ENCODE measurements at regions not wholly inside any gene's neighbourhood (a gene's known extent, or its start where the extent isn't known, plus 50 kb on each side); places are given as distances from the start of the nearest gene placed in this dataset.
A peak's percentile ranks its signal among the peaks of the same experiment; 100 is the strongest.

DNA sequence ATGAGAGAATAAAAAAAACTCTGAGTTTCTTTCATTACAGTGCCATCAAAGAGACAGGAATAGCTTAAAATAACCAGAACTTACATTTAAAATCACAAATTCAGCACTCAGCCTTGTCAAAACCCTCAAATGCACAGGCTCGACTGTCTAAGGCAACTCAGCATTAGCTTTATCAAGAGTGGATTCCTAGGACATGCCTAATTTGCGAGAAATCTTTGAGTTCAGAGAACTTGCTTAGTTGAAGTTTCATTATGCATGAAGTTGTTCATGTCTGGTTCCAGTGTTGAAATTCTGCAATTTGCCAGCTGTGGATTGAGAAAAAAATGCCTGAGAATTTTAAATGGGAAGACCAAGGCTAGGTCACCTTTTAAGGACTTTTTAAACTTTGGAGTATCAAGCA lies 151.1 kb downstream of the LRRC70 start:
- Mint-ChIP-seq H3K9me3 (peaks cover 2 to 9% (median 6%) of the 10 kb centered on the region in 9 donors), H3K4me1 (no peaks in the 10 kb centered on the region), H3K27me3 (peaks cover 0 to 6% (median 2%) of the 10 kb centered on the region in 5 donors), H3K36me3 (peaks cover 0 to 6% (median 0%) of the 10 kb centered on the region in 3 donors), H3K4me3 (no peak overlapping the region), H3K27ac (no peak overlapping the region)
- no peak for ATAC-seq
- POLR2A ChIA-PET: no interaction called here
- DNase-seq: no peak

DNA sequence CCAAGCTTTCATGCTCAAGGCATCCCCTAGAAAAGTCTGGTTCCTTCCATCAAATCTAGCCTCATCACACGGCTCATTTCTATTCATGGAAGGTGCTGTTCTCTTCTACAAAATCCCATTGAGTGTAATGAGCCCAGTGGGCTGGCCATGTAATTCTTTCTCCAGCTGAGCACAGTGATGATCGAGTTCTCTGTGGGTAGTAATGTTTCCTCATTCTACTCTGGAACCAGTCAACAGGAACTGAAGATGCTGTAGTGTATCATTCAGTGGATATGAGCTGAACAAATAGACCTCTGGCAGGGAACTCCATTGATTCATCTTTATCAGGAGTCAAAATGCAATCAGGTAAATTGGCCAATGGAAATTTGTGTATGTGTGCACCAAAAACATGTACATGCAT lies 149.2 kb downstream of the LRRC70 start:
- Mint-ChIP-seq H3K36me3 (no peaks in the 10 kb centered on the region), H3K27ac (no peak overlapping the region), H3K9me3 (no peaks in the 10 kb centered on the region), H3K4me3 (no peak overlapping the region), H3K27me3 (peaks cover 0 to 2% (median 0%) of the 10 kb centered on the region in 5 donors), H3K4me1 (no peaks in the 10 kb centered on the region)
- ATAC-seq (no peak), DNase-seq (no peak)
- POLR2A ChIA-PET: no interaction called here

DNA sequence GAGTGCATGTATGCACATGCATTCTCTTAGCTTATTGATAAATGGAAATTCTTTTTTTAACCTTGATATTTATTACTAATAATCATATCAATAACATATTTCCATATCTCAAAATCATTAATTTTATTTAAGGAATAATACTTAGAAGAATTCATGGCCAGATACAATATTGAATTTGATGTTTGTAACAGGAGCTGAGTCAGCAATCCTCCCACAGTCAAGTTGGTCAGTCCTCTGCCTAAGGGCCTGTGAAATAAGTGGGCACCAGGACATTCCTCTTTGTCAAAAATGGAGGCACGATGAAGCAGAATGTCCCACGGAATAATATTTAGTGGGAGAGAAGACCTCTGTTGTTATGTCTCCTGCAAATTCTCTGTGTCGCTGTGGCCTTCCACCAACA lies 148.6 kb downstream of the LRRC70 start:
- no peaks in the 10 kb centered on the region for H3K36me3 Mint-ChIP-seq
- H3K4me3 Mint-ChIP-seq: no peak overlapping the region
- H3K27ac Mint-ChIP-seq: no peak overlapping the region
- DNase-seq: no peak
- no peak for ATAC-seq
- peaks cover 0 to 5% (median 4%) of the 10 kb centered on the region in 5 donors for H3K27me3 Mint-ChIP-seq
- POLR2A ChIA-PET: no interaction called here
- H3K4me1 Mint-ChIP-seq: no peaks in the 10 kb centered on the region
- H3K9me3 Mint-ChIP-seq: no peaks in the 10 kb centered on the region

DNA sequence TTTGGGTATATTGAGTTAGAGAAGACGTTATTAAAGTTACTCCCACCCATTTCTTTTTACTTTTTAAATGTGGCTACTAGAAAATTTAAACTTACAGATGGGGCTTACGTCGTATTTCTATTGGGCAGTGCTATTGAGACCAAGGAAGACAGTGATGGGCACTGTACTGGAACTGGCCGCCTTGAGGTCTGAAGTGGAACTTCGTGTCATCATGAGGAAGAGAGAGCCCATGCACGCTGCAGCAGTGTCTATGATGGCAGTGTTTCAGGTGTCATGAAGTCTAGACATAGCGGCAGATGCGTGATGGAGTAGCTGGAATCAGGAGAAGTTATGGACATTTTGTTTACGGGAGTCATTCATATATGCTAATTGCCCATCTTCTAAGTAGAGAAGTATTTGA lies 143.7 kb downstream of the LRRC70 start:
- peaks cover 5 to 38% (median 10%) of the 10 kb centered on the region in 5 donors for H3K27me3 Mint-ChIP-seq
- H3K27ac Mint-ChIP-seq: no peak overlapping the region
- H3K9me3 Mint-ChIP-seq: no peaks in the 10 kb centered on the region
- H3K4me3 Mint-ChIP-seq: no peak overlapping the region
- POLR2A ChIA-PET: no interaction called here
- no peaks in the 10 kb centered on the region for H3K36me3 Mint-ChIP-seq
- no peak for DNase-seq
- ATAC-seq: no peak
- H3K4me1 Mint-ChIP-seq: no peaks in the 10 kb centered on the region

DNA sequence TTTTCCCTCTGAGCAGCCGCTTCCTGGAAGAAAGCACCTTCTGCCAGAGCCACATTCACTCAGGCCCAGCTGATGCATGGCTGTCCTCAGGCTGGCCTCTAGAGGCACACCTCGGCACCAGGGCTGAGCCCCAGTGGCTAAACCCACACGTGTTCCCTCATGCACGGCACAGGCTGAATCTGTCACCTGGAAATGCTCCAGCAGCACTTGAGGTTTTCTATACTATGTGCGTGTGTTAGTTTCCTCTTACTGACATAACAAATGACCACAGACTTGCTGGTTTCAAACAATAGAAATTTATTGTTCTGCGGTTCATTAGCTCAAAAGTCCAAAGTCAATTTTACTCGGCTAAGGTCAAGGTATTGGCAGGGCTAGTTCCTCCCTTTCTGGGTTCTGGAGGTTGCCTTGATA lies 141.4 kb downstream of the LRRC70 start:
- Mint-ChIP-seq H3K27ac (no peak overlapping the region), H3K4me3 (no peak overlapping the region), H3K27me3 (peaks cover 5 to 38% (median 10%) of the 10 kb centered on the region in 5 donors), H3K9me3 (no peaks in the 10 kb centered on the region), H3K36me3 (no peaks in the 10 kb centered on the region), H3K4me1 (no peaks in the 10 kb centered on the region)
- POLR2A ChIA-PET: no interaction called here
- no peak for DNase-seq
- peak in 1 of 2 donors; percentile 45 for ATAC-seq

DNA sequence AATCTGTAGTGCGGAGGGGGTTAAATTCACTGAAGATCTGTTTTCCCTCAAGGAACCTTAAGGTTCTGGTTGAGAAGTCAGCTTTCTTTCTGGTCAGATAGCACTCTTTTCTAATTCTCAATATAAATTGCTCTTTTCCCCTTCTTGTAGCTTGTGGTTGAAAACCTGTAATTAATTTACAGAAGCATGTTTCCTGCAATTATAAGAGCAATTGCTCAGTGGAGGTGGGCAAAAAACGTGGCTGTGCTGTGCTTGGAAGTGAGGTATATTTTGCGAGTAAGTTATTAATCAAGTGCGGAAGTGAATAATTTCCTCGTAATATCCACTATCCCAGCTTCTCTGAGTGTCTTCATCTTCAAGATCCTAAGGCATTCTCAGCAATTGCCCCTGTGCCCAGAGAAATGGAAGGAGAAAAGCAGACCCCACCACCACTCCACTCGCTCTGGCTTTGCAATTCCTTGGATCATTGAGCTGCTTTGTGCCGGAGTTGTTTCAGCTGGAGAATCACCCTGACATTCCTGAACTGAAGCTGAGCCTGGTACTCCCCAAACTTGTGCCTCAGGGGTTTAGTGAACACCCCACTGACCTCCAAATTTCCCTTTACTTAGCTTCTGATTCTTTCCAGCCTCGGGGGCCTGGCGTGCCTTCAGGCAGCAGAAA lies 140.6 kb downstream of the LRRC70 start:
- Mint-ChIP-seq H3K27ac (peak overlapping the region in 1 of 10 donors; percentile 45), H3K4me1 (no peaks in the 10 kb centered on the region), H3K27me3 (peaks cover 5 to 38% (median 9%) of the 10 kb centered on the region in 5 donors), H3K36me3 (no peaks in the 10 kb centered on the region), H3K4me3 (no peak overlapping the region), H3K9me3 (no peaks in the 10 kb centered on the region)
- ATAC-seq (no peak), DNase-seq (no peak)
- POLR2A ChIA-PET: no interaction called here

DNA sequence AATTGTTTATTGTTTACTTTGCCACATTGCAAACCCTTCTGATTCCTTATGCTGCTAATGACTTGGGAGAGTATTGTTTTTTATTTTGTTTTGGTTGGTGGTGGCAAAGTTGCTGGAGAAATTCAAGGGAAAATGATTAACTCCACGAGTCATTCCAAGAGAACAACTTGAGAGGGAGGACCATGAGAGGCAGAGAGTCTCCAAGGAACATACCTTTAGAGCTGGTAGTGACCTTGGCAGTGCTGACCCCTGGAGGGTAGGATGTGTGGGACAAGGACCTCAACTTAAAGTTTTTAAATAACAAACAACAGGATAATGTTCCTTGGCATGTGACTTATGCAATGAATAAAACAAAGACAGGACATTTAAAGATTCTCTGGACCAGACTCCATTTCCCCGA lies 139.7 kb downstream of the LRRC70 start:
- DNase-seq (no peak), ATAC-seq (no peak)
- Mint-ChIP-seq H3K36me3 (no peaks in the 10 kb centered on the region), H3K27ac (no peak overlapping the region), H3K9me3 (no peaks in the 10 kb centered on the region), H3K4me1 (no peaks in the 10 kb centered on the region), H3K27me3 (peaks cover 5 to 38% (median 9%) of the 10 kb centered on the region in 5 donors), H3K4me3 (no peak overlapping the region)
- POLR2A ChIA-PET: no interaction called here

DNA sequence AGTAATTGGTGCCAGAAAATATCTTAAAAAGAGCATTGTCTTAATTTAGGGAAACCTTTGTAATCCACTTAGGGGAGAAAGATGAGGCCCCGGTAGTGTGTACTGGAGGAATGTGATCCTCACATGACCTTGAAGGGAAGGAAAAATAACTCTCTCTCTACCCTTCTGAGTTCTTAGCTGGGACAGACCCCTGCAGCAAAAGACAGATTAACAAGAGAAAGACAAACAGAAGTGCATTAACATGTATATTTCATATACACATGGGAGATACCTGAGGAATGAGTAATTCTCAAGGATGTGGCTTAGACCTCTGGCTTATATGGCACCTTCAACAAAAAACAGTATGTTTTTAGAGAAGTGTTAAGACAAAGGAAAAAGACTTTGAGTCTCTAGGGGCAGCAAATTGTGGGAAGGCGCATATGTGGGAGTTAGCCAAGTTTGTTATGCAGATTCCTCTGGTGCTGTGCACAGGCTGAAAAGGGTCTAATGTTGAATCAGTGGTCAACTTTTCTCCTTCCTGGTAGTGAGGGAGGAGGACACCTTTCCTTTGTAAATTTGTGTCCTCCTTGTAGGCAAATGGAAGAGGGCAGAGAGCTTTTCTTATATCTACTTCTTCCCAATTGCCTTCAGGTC lies 138.8 kb downstream of the LRRC70 start:
- POLR2A ChIA-PET: no interaction called here
- no peaks in the 10 kb centered on the region for H3K4me1 Mint-ChIP-seq
- ATAC-seq (no peak), DNase-seq (no peak)
- no peaks in the 10 kb centered on the region for H3K36me3 Mint-ChIP-seq
- no peak overlapping the region for H3K4me3 Mint-ChIP-seq
- H3K27me3 Mint-ChIP-seq: peaks cover 3 to 38% (median 8%) of the 10 kb centered on the region in 5 donors
- H3K27ac Mint-ChIP-seq: no peak overlapping the region
- H3K9me3 Mint-ChIP-seq: no peaks in the 10 kb centered on the region

DNA sequence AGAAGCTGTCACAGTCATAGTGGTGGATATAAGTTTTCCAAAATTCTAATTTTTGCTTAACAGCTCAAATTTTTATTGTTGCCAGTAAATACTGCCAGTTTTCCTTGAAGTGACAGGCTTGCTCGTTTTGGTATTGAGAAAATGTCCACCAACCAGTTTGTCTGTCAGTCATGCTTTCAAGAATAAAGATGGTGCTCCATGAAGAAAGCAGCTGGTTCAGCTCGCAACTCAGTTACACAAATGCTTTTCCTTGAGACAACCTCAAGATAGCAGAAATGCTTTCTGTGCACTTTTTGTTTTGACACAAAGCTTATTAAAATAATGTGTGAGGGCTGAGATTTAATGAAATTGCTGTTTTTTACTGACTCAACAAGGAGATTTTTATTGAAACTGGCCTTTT lies 135.7 kb downstream of the LRRC70 start:
- ATAC-seq (no peak), DNase-seq (no peak)
- Mint-ChIP-seq H3K36me3 (no peaks in the 10 kb centered on the region), H3K4me3 (no peak overlapping the region), H3K27me3 (peaks cover 1 to 20% (median 3%) of the 10 kb centered on the region in 5 donors), H3K4me1 (no peaks in the 10 kb centered on the region), H3K27ac (no peak overlapping the region), H3K9me3 (no peaks in the 10 kb centered on the region)
- POLR2A ChIA-PET: no interaction called here

DNA sequence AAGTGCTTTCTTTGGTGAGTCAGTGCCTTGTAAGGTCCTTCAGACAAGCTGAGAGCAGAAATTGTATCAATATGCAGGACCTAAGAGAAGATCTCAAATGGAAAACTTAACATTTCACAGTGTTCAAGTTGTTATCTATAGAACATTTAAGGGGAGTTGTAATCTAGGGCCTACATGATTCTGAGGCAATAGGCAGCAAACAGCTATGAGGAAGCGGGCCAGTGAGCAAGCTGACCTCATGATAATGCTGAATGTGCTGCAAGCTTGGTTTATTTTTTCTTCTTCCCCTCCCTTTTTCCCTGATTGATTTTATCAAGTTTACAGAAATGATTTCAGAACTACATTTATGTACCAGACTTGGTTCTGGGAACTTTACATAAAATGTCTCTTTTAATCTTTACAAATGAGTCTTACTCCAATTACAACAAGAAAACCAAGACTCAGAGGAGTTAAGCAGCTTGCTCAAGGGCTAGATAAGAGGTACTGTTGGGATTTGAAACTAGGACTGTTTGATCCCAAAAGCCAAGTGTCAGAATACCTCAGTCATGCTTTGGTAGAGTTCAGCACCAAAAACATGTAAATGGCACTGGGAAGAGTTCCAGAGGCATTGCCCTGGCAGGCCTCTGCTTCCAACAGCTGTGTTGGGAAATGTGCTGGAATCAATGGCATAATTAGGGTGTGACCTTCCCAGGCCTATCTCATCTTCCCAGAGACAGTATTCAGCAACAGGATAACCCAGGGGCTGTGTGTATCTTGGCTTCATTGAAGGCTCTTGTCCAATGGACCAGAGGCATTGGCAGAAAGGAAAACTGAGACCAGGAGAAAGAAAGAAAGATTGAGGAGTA lies 130.1 kb downstream of the LRRC70 start:
- no peak for ATAC-seq

DNA sequence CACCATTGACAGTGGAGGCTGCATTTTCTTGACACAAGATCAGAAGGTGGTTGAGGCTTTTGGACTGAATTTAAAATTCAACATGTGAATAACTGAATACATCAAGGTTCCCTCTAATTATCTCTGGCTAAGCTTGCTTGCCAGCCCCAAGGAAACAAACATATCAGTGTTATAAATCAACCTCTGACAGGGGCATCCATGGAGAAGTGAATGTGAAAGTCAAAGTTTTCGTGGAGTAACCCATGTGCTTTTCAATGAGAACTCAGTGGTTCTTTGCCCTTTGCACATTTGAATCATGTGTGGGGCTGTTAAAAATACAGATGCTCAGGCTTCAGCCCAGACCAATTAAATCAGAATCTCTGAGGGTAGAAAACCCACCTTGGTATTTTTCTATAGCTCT lies 128.9 kb downstream of the LRRC70 start:
- Mint-ChIP-seq H3K4me1 (no peaks in the 10 kb centered on the region), H3K36me3 (no peaks in the 10 kb centered on the region), H3K4me3 (no peak overlapping the region), H3K27me3 (peaks cover 0 to 3% (median 0%) of the 10 kb centered on the region in 5 donors), H3K9me3 (peaks cover 0 to 17% (median 0%) of the 10 kb centered on the region in 9 donors), H3K27ac (no peak overlapping the region)
- no peak for ATAC-seq
- POLR2A ChIA-PET: no interaction called here
- no peak for DNase-seq

More for the DNA sequence above, 130.1 kb downstream of the LRRC70 start:
- no peak for DNase-seq
- Mint-ChIP-seq H3K9me3 (peaks cover 0 to 17% (median 0%) of the 10 kb centered on the region in 9 donors), H3K27ac (no peak overlapping the region), H3K4me3 (no peak overlapping the region), H3K36me3 (no peaks in the 10 kb centered on the region), H3K4me1 (no peaks in the 10 kb centered on the region), H3K27me3 (no peaks in the 10 kb centered on the region)
- POLR2A ChIA-PET: no interaction called here

DNA sequence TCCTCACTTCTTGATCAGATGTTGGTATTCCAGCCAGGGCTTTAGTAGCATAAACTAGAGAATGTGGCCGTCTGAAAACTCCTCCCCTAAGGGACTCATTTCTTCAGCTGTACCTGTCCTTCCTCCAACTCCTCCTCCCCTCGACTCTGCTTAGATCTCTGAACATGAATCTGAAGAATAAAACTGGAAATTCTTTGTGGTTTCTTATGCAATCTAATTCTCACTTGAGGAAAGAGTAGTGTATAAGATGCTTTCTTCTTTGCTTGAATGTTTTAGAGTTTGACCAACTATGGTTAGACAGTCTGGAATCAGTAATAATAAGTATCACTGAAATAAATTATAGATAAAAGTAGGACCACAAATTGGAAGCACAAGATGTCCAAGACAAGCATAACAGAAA lies 128.5 kb downstream of the LRRC70 start:
- Mint-ChIP-seq H3K4me3 (no peak overlapping the region), H3K27me3 (peaks cover 0 to 7% (median under 1%) of the 10 kb centered on the region in 5 donors), H3K27ac (no peak overlapping the region), H3K36me3 (no peaks in the 10 kb centered on the region), H3K4me1 (no peaks in the 10 kb centered on the region), H3K9me3 (peaks cover 0 to 17% (median 0%) of the 10 kb centered on the region in 9 donors)
- no peak for ATAC-seq
- DNase-seq: no peak
- POLR2A ChIA-PET: no interaction called here

DNA sequence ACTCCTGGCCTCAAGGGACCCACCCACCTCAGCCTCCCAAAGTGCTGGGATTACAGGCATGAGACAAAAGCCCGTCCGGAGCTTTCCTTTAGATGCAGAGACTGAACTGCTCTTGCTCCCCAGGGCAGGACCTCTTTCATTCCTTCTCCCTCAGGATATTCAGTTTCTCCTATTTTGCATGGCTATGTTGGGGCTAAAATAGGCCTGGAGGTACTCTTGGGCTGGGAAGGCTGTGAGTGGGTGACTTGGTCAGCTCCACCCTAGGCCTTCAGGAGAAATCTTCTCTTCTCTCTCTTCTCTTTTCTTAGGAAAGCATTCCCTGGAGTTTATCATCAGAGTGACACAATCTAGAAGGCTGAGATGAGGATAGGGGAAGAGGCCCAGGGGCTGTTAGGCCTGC lies 126.4 kb downstream of the LRRC70 start:
- H3K36me3 Mint-ChIP-seq: no peaks in the 10 kb centered on the region
- H3K9me3 Mint-ChIP-seq: peaks cover 0 to 17% (median 0%) of the 10 kb centered on the region in 9 donors
- POLR2A ChIA-PET: no interaction called here
- H3K27ac Mint-ChIP-seq: no peak overlapping the region
- peaks cover 0 to 11% (median 6%) of the 10 kb centered on the region in 5 donors for H3K27me3 Mint-ChIP-seq
- no peak for ATAC-seq
- H3K4me3 Mint-ChIP-seq: no peak overlapping the region
- DNase-seq: no peak
- no peaks in the 10 kb centered on the region for H3K4me1 Mint-ChIP-seq

All from naive thymus-derived CD8-positive, alpha-beta T cell (primary cell).